ENCODE measurements at regions not wholly inside any gene's neighbourhood (a gene's known extent, or its start where the extent isn't known, plus 50 kb on each side); places are given as distances from the start of the nearest gene placed in this dataset.
A peak's percentile ranks its signal among the peaks of the same experiment; 100 is the strongest.

GRCh38 chr1:38213646-38214434, 167.2 kb upstream of the POU3F1 start:
- TF ChIP-seq CTCF (conservative IDR thresholded peaks at IDR 0.05; ENCODE audit: low read depth, low read length): no peak
- no peak for DNase-seq (ENCODE audit: low read depth)
- no peak overlapping the region for H3K4me3 ChIP-seq (ENCODE audit: low read depth, low read length)

GRCh38 chr1:38210895-38211177, 164.2 kb upstream of the POU3F1 start:
- TF ChIP-seq CTCF (conservative IDR thresholded peaks at IDR 0.05; ENCODE audit: low read depth, low read length): no peak
- DNase-seq (ENCODE audit: low read depth): no peak
- H3K4me3 ChIP-seq (ENCODE audit: low read depth, low read length): no peak overlapping the region

GRCh38 chr1:38210021-38210894, 163.7 kb upstream of the POU3F1 start:
- no peak for TF ChIP-seq CTCF (conservative IDR thresholded peaks at IDR 0.05; ENCODE audit: low read depth, low read length)
- H3K4me3 ChIP-seq (ENCODE audit: low read depth, low read length): no peak overlapping the region
- peak; percentile 2 for DNase-seq (ENCODE audit: low read depth)

GRCh38 chr1:38208716-38209632, 162.4 kb upstream of the POU3F1 start:
- no peak for TF ChIP-seq CTCF (conservative IDR thresholded peaks at IDR 0.05; ENCODE audit: low read depth, low read length)
- no peak overlapping the region for H3K4me3 ChIP-seq (ENCODE audit: low read depth, low read length)
- peak; percentile 2 for DNase-seq (ENCODE audit: low read depth)

GRCh38 chr1:38207906-38208305, 161.3 kb upstream of the POU3F1 start:
- no peak overlapping the region for H3K4me3 ChIP-seq (ENCODE audit: low read depth, low read length)
- no peak for TF ChIP-seq CTCF (conservative IDR thresholded peaks at IDR 0.05; ENCODE audit: low read depth, low read length)
- DNase-seq (ENCODE audit: low read depth): no peak

- H3K4me3 ChIP-seq (ENCODE audit: low read depth, low read length): no peak overlapping the region
- no peak for TF ChIP-seq CTCF (conservative IDR thresholded peaks at IDR 0.05; ENCODE audit: low read depth, low read length)
Measured at GRCh38 chr1:38207275-38207674, 160.7 kb upstream of the POU3F1 start.

More at GRCh38 chr1:38207275-38207674, 160.7 kb upstream of the POU3F1 start:
- DNase-seq (ENCODE audit: low read depth): no peak
